Loucy (cell line): ENCODE measurements at regions not wholly inside any gene's neighbourhood (a gene's known extent, or its start where the extent isn't known, plus 50 kb on each side); places are given as distances from the start of the nearest gene placed in this dataset.

Experiments
- H2AFZ ChIP-seq: fragments of 200-600 bp; sonication (generic); 2 replicates; pipeline ENCODE4 v1.6.0; 2016; ENCODE audit warnings: antibody characterized with exemption, mild to moderate bottlenecking, low read length, moderate library complexity
- H3F3A ChIP-seq: fragments of 200-600 bp; 2 replicates; pipeline ENCODE4 v1.6.0; 2016; ENCODE audit warnings: antibody characterized with exemption, low read depth, mild to moderate bottlenecking
- H3K27me3 ChIP-seq: fragments of 200-600 bp; sonication (generic); 2 replicates; pipeline ENCODE4 v1.6.1; 2014; ENCODE audit warnings: low read length, mild to moderate bottlenecking; ENCODE audit not compliant: insufficient read depth, poor library complexity, severe bottlenecking
- H3K36me3 ChIP-seq: fragments of 200-600 bp; sonication (generic); 2 replicates; pipeline ENCODE4 v1.6.1; 2016; ENCODE audit warnings: low read length; ENCODE audit not compliant: insufficient read depth
- H3K4me1 ChIP-seq: fragments of 200-600 bp; sonication (generic); 2 replicates; pipeline ENCODE4 v1.5.1; 2014; ENCODE audit warnings: low read length, mild to moderate bottlenecking; ENCODE audit not compliant: insufficient read depth, poor library complexity, severe bottlenecking
- H3K4me2 ChIP-seq: fragments of 200-600 bp; sonication (generic); 2 replicates; pipeline ENCODE4 v1.6.0; 2014; ENCODE audit warnings: antibody characterized with exemption, low read length, low read depth, mild to moderate bottlenecking; ENCODE audit not compliant: poor library complexity, severe bottlenecking
- H3K4me3 ChIP-seq: fragments of 200-600 bp; sonication (generic); 2 replicates; pipeline ENCODE4 v1.5.1; 2014; ENCODE audit warnings: low read length, mild to moderate bottlenecking, mixed read lengths; ENCODE audit not compliant: poor library complexity, severe bottlenecking
- H3K79me2 ChIP-seq: fragments of 200-600 bp; sonication (generic); 2 replicates; pipeline ENCODE4 v1.6.1; 2014; ENCODE audit warnings: low read length; ENCODE audit not compliant: insufficient read depth
- H3K9ac ChIP-seq: fragments of 200-600 bp; sonication (generic); 2 replicates; pipeline ENCODE4 v1.6.0; 2014; ENCODE audit warnings: mild to moderate bottlenecking, low read depth, low read length, moderate library complexity; ENCODE audit not compliant: poor library complexity, severe bottlenecking
- H3K9me2 ChIP-seq: fragments of 200-600 bp; sonication (generic); replicated peaks from 2 replicates; pipeline ENCODE4 v1.6.1; 2016; ENCODE audit warnings: low read depth, low read length, mixed read lengths
- H3K9me3 ChIP-seq: fragments of 200-600 bp; sonication (generic); 2 replicates; pipeline ENCODE4 v1.6.1; 2014; ENCODE audit warnings: mild to moderate bottlenecking, antibody characterized with exemption, low read length, low read depth; ENCODE audit not compliant: insufficient read depth
- H4K20me1 ChIP-seq: fragments of 200-600 bp; sonication (generic); 2 replicates; pipeline ENCODE4 v1.6.0; 2014; ENCODE audit warnings: antibody characterized with exemption, low read length, mild to moderate bottlenecking; ENCODE audit not compliant: insufficient read depth, poor library complexity, severe bottlenecking
- EZH2phosphoT487 ChIP-seq: fragments of 200-600 bp; IDR thresholded peaks from 2 replicates; pipeline ENCODE4 v1.6.1; 2018; ENCODE audit warnings: antibody characterized with exemption, mild to moderate bottlenecking, moderate library complexity, borderline replicate concordance
- TF ChIP-seq, protein P1 (sequence below): fragments of 200-600 bp; sonication (generic); conservative IDR thresholded peaks from 2 replicates; pipeline ENCODE4 v1.5.1; 2014; ENCODE audit warnings: mild to moderate bottlenecking, antibody characterized with exemption, low read length

DNA sequence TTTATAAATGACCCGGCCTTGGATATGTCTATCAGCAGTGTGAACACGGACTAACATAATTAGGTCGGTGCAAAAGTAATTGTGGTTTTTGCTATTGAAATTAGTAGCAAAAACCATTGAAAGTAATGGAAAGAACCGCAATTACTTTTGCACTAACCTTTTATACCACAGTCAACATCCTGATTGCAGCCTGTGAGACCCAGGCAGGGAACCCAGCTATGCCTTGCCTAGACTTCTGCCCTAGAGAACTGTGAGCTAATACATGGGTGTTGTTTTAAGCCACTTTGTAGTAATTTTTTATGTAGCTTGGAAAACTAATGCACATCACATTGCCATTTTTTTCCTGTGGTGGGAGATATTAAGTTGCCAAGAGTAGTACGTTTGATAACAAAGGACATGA, 120.7 kb downstream of the SCG2 start:
- Histone ChIP-seq H3K4me2 (no peak overlapping the region), H3K9me3 (no peaks in the 10 kb centered on the region), H3K27me3 (no peaks in the 10 kb centered on the region), H3K9me2 (no peaks in the 10 kb centered on the region), H3K36me3 (no peaks in the 10 kb centered on the region), H4K20me1 (no peaks in the 10 kb centered on the region), H3K4me1 (peaks cover 36% of the 10 kb centered on the region), H2AFZ (no peak overlapping the region), H3K79me2 (no peaks in the 10 kb centered on the region), H3K9ac (no peak overlapping the region), H3F3A (no peaks in the 10 kb centered on the region), H3K4me3 (no peak overlapping the region)
- TF ChIP-seq EZH2phosphoT487: no peak
- TF ChIP-seq, protein P1, sequence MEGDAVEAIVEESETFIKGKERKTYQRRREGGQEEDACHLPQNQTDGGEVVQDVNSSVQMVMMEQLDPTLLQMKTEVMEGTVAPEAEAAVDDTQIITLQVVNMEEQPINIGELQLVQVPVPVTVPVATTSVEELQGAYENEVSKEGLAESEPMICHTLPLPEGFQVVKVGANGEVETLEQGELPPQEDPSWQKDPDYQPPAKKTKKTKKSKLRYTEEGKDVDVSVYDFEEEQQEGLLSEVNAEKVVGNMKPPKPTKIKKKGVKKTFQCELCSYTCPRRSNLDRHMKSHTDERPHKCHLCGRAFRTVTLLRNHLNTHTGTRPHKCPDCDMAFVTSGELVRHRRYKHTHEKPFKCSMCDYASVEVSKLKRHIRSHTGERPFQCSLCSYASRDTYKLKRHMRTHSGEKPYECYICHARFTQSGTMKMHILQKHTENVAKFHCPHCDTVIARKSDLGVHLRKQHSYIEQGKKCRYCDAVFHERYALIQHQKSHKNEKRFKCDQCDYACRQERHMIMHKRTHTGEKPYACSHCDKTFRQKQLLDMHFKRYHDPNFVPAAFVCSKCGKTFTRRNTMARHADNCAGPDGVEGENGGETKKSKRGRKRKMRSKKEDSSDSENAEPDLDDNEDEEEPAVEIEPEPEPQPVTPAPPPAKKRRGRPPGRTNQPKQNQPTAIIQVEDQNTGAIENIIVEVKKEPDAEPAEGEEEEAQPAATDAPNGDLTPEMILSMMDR: no peak

DNA sequence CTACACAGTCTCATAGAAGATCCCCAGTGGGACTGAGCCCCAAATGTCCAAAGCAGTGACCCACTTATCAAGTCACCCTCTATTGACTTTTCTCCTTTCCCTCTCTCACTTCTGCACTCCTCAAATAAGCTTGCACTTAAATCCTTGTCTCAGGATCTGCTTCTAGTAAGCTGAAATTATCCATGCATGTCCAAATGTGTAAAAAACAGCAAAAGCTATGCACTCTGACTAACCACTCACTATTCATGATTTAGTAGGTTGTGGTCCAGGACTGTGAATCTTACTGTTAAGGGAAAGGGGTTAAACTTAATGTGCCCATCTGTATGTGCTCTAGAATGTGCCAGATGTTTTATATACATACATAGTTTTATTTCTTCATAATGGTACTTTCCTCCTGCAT, 115.4 kb downstream of the SCG2 start:
- Histone ChIP-seq H3K4me3 (no peak overlapping the region), H3K9me2 (no peaks in the 10 kb centered on the region), H3K79me2 (no peaks in the 10 kb centered on the region), H2AFZ (no peak overlapping the region), H3K9ac (no peak overlapping the region), H3K27me3 (no peaks in the 10 kb centered on the region), H3K4me2 (no peak overlapping the region), H3K9me3 (peaks cover 6% of the 10 kb centered on the region), H3F3A (peaks cover 17% of the 10 kb centered on the region), H3K4me1 (peaks cover 63% of the 10 kb centered on the region), H3K36me3 (peaks cover 5% of the 10 kb centered on the region; the same call in 1 of the 2 replicates), H4K20me1 (no peaks in the 10 kb centered on the region)
- no peak for TF ChIP-seq EZH2phosphoT487
- TF ChIP-seq, protein P1: no peak

DNA sequence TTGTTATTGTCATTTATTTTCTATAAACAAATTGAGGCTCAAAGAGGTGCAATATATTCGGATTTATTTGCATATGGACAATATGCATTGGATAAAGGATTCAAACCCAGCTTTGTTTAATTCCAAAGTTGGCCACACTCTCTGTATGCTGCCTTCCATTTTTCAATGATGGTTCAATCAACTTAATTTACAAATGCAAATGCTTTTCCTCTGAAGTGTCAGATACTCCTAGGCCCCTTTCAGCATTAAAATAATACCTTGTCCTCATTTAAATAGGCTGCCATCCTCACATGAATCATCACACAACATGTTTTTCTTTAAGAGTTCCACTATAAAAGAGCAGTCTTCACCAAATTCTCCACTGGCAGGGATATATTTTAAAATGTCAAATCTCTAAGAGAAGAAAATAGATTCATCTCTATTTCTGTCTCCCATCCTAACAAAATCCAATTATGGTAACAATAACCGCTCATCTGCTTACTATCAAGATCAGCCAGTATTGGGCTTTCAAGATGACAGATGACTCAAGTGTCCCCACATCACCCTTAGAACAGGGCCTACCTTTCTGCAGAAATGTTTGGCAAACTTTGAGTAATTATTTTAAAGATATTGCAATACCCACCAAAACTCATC, 114.8 kb downstream of the SCG2 start:
- TF ChIP-seq EZH2phosphoT487: no peak
- TF ChIP-seq, protein P1: no peak
- peaks cover 17% of the 10 kb centered on the region for H3F3A ChIP-seq

More for the DNA sequence above, 114.8 kb downstream of the SCG2 start:
- peak overlapping the region; percentile 43 for H3K4me3 ChIP-seq
- no peak overlapping the region for H2AFZ ChIP-seq
- peak overlapping the region; percentile 53 for H3K9ac ChIP-seq
- H3K4me2 ChIP-seq: peak overlapping the region; percentile 64
- H3K9me3 ChIP-seq: peaks cover 6% of the 10 kb centered on the region
- H4K20me1 ChIP-seq: no peaks in the 10 kb centered on the region
- H3K36me3 ChIP-seq: peaks cover 5% of the 10 kb centered on the region; the same call in 1 of the 2 replicates
- H3K9me2 ChIP-seq: no peaks in the 10 kb centered on the region
- H3K4me1 ChIP-seq: peaks cover 61% of the 10 kb centered on the region
- no peaks in the 10 kb centered on the region for H3K27me3 ChIP-seq
- H3K79me2 ChIP-seq: no peaks in the 10 kb centered on the region
